Liver (tissue), 7 donors: ENCODE measurements at regions not wholly inside any gene's neighbourhood (a gene's known extent, or its start where the extent isn't known, plus 50 kb on each side); places are given as distances from the start of the nearest gene placed in this dataset.

Experiments
- DNase-seq: peaks from one replicate; pipeline ENCODE4 v3.0.0-alpha.2; 2017; ENCODE audit warnings: low spot score
- H3K27ac ChIP-seq, 2 donors: one replicate each; pipeline ENCODE4 v1.7.0; 2013; ENCODE audit warnings: inconsistent platforms in 2 of 2, low read length in 2 of 2, control low read depth in 1 of 2, low read depth in 1 of 2, mild to moderate bottlenecking in 1 of 2
- H3K27me3 ChIP-seq, 4 donors: one replicate each; pipeline versions ENCODE4 v1.6.1 to v1.7.0; 2013; ENCODE audit warnings: low read length in 3 of 4, inconsistent platforms in 1 of 4, mild to moderate bottlenecking in 1 of 4, moderate library complexity in 1 of 4; ENCODE audit not compliant: control insufficient read depth in 4 of 4, insufficient read depth in 4 of 4
- H3K36me3 ChIP-seq, 4 donors: one replicate each; pipeline versions ENCODE4 v1.6.1 to v1.7.0; 2013; ENCODE audit warnings: low read length in 3 of 4, mild to moderate bottlenecking in 3 of 4, low read depth in 1 of 4, moderate library complexity in 1 of 4; ENCODE audit not compliant: control insufficient read depth in 4 of 4, insufficient read depth in 3 of 4
- H3K4me1 ChIP-seq, 4 donors: one replicate each; pipeline versions ENCODE4 v1.6.1 to v1.7.0; 2013; ENCODE audit warnings: low read length in 3 of 4, mild to moderate bottlenecking in 3 of 4, moderate library complexity in 1 of 4; ENCODE audit not compliant: control insufficient read depth in 4 of 4, insufficient read depth in 4 of 4
- H3K4me3 ChIP-seq, 3 donors: one replicate each; pipeline versions ENCODE4 v1.6.1 to v1.7.0; 2013; ENCODE audit warnings: low read length in 3 of 3, control low read depth in 1 of 3, low read depth in 1 of 3, mild to moderate bottlenecking in 1 of 3
- H3K9ac ChIP-seq, 2 donors: one replicate each; pipeline ENCODE4 v1.7.0; 2013; ENCODE audit warnings: low read length in 2 of 2, mild to moderate bottlenecking in 2 of 2, moderate library complexity in 2 of 2, control low read depth in 1 of 2, low read depth in 1 of 2
- H3K9me3 ChIP-seq, 4 donors: one replicate each; pipeline versions ENCODE4 v1.6.1 to v1.7.0; 2013; ENCODE audit warnings: low read length in 3 of 4; ENCODE audit not compliant: control insufficient read depth in 4 of 4
- EGR1 ChIP-seq, 2 donors: IDR thresholded peaks; 2 replicates each; pipeline ENCODE4 v1.6.1; 2016 to 2018; ENCODE audit warnings: antibody characterized with exemption in 2 of 2, low read depth in 2 of 2
- GABPA ChIP-seq, 2 donors: IDR thresholded peaks in 1 of 2; conservative IDR thresholded peaks in 1 of 2; 2 replicates each; pipeline ENCODE4 v1.6.1; 2016; ENCODE audit warnings: antibody characterized with exemption in 2 of 2, mild to moderate bottlenecking in 1 of 2, moderate library complexity in 1 of 2
- HNF4G ChIP-seq: IDR thresholded peaks from 2 replicates; pipeline ENCODE4 v1.6.1; 2016; ENCODE audit warnings: antibody characterized with exemption
- RAD21 ChIP-seq, 2 donors: IDR thresholded peaks; 2 replicates each; pipeline ENCODE4 v1.6.1; 2016; ENCODE audit warnings: antibody characterized with exemption in 2 of 2, mild to moderate bottlenecking in 2 of 2
- REST ChIP-seq: IDR thresholded peaks from 2 replicates; pipeline ENCODE4 v1.6.1; 2016; ENCODE audit warnings: antibody characterized with exemption, mild to moderate bottlenecking
- SP1 ChIP-seq: IDR thresholded peaks from 2 replicates; pipeline ENCODE4 v1.6.1; 2018; ENCODE audit warnings: antibody characterized with exemption, mild to moderate bottlenecking
- TAF1 ChIP-seq: conservative IDR thresholded peaks from 2 replicates; pipeline ENCODE4 v1.6.1; 2016; ENCODE audit warnings: antibody characterized with exemption, mild to moderate bottlenecking
- ZBTB33 ChIP-seq: IDR thresholded peaks from 2 replicates; pipeline ENCODE4 v1.6.1; 2016; ENCODE audit warnings: antibody characterized with exemption
- WGBS: extraction: QIAGEN DNeasy Blood & Tissue Kit; methylation state at CpG from one replicate; pipeline ENCODE4 v1.1.7; 2013; 5-methylcytosine and 5-hydroxymethylcytosine counted together
- donor health status: healthy.
- donor health status: healthy.
- donor health status: healthy.
- donor health status: healthy.

GRCh38 chr1:195956845-195957244, 651.4 kb downstream of the KCNT2 start (continued):
- no peak for TF ChIP-seq EGR1 (IDR thresholded peaks at IDR 0.05; ENCODE audit: low read depth in 2 of 2)
- no peak for TF ChIP-seq ZBTB33
- TF ChIP-seq TAF1, result no peak

GRCh38 chr1:195954848-195955247, 653.4 kb downstream of the KCNT2 start:
- no peak for DNase-seq
- H3K27me3 ChIP-seq, result no peaks in the 10 kb centered on the region
- H3K9ac ChIP-seq, result no peak overlapping the region
- no peak overlapping the region for H3K27ac ChIP-seq
- no peaks in the 10 kb centered on the region for H3K4me1 ChIP-seq
- no peaks in the 10 kb centered on the region for H3K9me3 ChIP-seq
- no peaks in the 10 kb centered on the region for H3K36me3 ChIP-seq
- 62% methylated on average over 6 of the region's 6 CpGs for WGBS
- H3K4me3 ChIP-seq, result no peak overlapping the region
- TF ChIP-seq REST, result no peak
- TF ChIP-seq HNF4G, result no peak

GRCh38 chr1:195951313-195951712, 656.9 kb downstream of the KCNT2 start:
- H3K4me3 ChIP-seq, result no peak overlapping the region
- no peak for TF ChIP-seq HNF4G
- no peak for TF ChIP-seq GABPA (IDR thresholded peaks at IDR 0.05 in 1 of 2, conservative IDR thresholded peaks at IDR 0.05 in 1 of 2)
- no peak for TF ChIP-seq RAD21 (IDR thresholded peaks at IDR 0.05)
- no peak for TF ChIP-seq REST
- no peak for TF ChIP-seq SP1
- DNase-seq, result no peak
- no peaks in the 10 kb centered on the region for H3K36me3 ChIP-seq
- H3K9ac ChIP-seq, result no peak overlapping the region
- H3K4me1 ChIP-seq, result no peaks in the 10 kb centered on the region
- no peak overlapping the region for H3K27ac ChIP-seq
- H3K9me3 ChIP-seq, result no peaks in the 10 kb centered on the region
- H3K27me3 ChIP-seq, result no peaks in the 10 kb centered on the region
- 64% methylated on average over 2 of the region's 2 CpGs for WGBS
